ENCODE measurements at regions not wholly inside any gene's neighbourhood (a gene's known extent, or its start where the extent isn't known, plus 50 kb on each side); places are given as distances from the start of the nearest gene placed in this dataset.

DNA sequence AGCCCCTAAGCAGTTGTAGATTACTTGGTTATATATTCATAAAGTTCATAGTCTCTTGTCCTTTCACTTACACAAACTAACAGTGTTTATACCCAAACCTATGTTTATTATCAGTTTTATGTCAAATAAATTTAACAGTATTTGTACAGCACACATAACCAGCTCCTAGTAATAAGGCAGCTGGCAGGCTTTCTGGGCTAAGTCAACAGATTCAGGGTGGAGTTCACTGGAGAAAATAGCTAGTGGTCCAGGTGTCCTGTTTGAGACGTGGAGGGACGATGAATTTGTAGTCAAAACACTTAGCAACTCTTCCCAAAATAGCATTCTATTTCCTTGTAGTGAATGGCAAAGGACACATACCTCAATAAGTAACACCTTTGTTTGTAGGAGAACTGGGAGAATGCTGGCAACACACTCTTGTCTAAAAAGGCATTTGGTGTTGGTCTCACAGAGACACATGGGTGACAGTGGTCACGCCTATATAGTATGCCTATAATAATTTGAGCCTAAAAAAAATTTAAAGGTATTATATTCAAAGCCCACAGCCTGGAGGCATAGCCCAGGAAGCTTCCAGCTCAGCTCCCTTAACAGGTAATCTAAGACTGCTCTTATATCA lies 156.4 kb upstream of the CARMIL1 start:
- ChIA-PET CTCF (interaction anchor here (0.9 kb wide), 1 partner anchor 13 kb away, joined by 4 read pairs; no protein-coding TSS in a partner anchor), POLR2A (no interaction called here)
- Mint-ChIP-seq H3K4me3 (no peak overlapping the region), H3K27me3 (no peaks in the 10 kb centered on the region), H3K9me3 (ENCODE audit: low read depth) (peaks cover 4% of the 10 kb centered on the region), H3K4me1 (peaks cover 27% of the 10 kb centered on the region), H3K36me3 (ENCODE audit: low read depth) (peaks cover 58% of the 10 kb centered on the region), H3K27ac (no peak overlapping the region)
- DNase-seq (no peak), ATAC-seq (no peak)
- intact Hi-C loops (cut with DNase I, micrococcal nuclease), result no loop called here

- intact Hi-C loops (cut with DNase I, micrococcal nuclease), result no loop called here
- Mint-ChIP-seq H3K9me3 (ENCODE audit: low read depth) (peaks cover 4% of the 10 kb centered on the region), H3K27ac (no peak overlapping the region), H3K27me3 (no peaks in the 10 kb centered on the region), H3K4me1 (peaks cover 19% of the 10 kb centered on the region), H3K36me3 (ENCODE audit: low read depth) (peaks cover 57% of the 10 kb centered on the region), H3K4me3 (no peak overlapping the region)
- ChIA-PET POLR2A (no interaction called here), CTCF (interaction anchor here (0.7 kb wide), 1 partner anchor 54 kb away, joined by 4 read pairs; no protein-coding TSS in a partner anchor)
- DNase-seq (no peak), ATAC-seq (no peak)
Measured at GRCh38 chr6:25124216-25124715, 154.9 kb upstream of the CARMIL1 start.

GRCh38 chr6:25125736-25126135 lies 153.4 kb upstream of the CARMIL1 start:
- POLR2A ChIA-PET, result no interaction called here
- H3K27me3 Mint-ChIP-seq, result no peaks in the 10 kb centered on the region
- no peak overlapping the region for H3K27ac Mint-ChIP-seq
- peaks cover 69% of the 10 kb centered on the region for H3K36me3 Mint-ChIP-seq (ENCODE audit: low read depth)
- no peak overlapping the region for H3K4me3 Mint-ChIP-seq
- peaks cover 24% of the 10 kb centered on the region for H3K4me1 Mint-ChIP-seq
- CTCF ChIA-PET, result interaction anchor here (0.6 kb wide), 1 partner anchor 20 kb away, joined by 4 read pairs; no protein-coding TSS in a partner anchor
- H3K9me3 Mint-ChIP-seq (ENCODE audit: low read depth), result peaks cover 4% of the 10 kb centered on the region
- ATAC-seq (no peak), DNase-seq (no peak)
- intact Hi-C loops (cut with DNase I, micrococcal nuclease), result no loop called here

DNA sequence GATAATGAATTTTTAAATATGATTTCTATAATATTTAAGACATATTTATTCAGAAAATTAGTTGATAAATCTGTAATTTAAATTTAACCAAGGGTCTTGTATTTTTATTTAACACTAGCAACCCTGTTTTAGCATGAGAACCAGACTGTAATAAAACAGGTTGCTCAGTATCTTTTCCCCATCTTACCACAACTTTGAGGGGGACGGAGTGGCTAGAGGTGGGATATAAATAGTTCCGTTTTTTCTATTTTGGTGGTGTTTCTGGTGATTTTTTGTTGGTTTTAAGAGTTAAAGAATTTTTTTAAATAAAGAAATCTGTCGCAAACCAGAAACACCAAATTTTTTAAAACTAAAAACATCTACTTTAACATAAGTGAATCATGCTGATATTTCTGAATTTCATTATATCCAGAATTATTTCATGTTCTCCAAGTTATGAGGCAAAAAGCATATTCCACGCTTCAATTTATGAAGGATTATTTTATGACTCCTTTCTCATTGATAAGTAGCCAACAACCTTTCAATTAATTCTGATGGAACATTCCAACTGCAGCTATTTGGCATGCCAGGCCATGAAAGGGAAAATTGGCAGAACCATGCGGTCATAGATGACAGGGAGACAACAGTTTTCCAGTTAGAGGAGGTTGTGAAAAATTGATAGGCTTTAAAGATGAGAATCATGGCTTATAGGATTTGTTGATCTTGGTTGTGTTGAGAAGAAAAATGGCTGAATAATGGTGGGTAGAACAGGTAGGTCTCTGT lies 151.9 kb upstream of the CARMIL1 start:
- H3K27me3 Mint-ChIP-seq, result no peaks in the 10 kb centered on the region
- DNase-seq (no peak), ATAC-seq (no peak)
- no peak overlapping the region for H3K4me3 Mint-ChIP-seq
- H3K9me3 Mint-ChIP-seq (ENCODE audit: low read depth), result peaks cover 2% of the 10 kb centered on the region
- intact Hi-C loops (cut with DNase I, micrococcal nuclease), result no loop called here
- ChIA-PET POLR2A (no interaction called here), CTCF (interaction anchor here (0.6 kb wide), 1 partner anchor 870 kb away, joined by 3 read pairs; no protein-coding TSS in a partner anchor)
- peaks cover 67% of the 10 kb centered on the region for H3K36me3 Mint-ChIP-seq (ENCODE audit: low read depth)
- peaks cover 28% of the 10 kb centered on the region for H3K4me1 Mint-ChIP-seq
- H3K27ac Mint-ChIP-seq, result no peak overlapping the region

DNA sequence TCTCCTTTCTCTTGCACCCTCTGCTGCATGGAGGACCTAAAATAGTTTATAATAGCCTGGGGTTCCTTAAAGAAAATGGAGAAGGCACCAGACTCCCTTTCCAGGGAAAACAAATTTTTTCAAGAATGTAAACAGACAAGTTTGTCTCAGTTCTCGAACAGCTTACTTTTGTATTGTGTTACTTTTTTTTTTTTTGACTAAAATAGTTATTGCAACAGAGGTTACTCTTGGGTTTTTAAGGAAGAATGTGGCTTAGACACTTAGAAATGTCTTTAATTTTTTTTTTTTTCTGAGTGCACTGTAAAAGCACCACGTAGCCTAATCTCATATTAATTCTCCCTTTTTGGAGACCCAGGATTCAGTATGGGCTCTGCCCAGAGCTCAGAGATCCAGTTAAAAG lies 148.7 kb upstream of the CARMIL1 start:
- no peaks in the 10 kb centered on the region for H3K27me3 Mint-ChIP-seq
- H3K4me1 Mint-ChIP-seq, result peaks cover 44% of the 10 kb centered on the region
- ChIA-PET CTCF (interaction anchor here (0.7 to 1.2 kb wide), 4 partner anchors 43 to 103 kb away, joined by 3 to 6 read pairs (median 4); no protein-coding TSS in a partner anchor), POLR2A (no interaction called here)
- no peak overlapping the region for H3K27ac Mint-ChIP-seq
- ATAC-seq (no peak), DNase-seq (no peak)
- peaks cover 79% of the 10 kb centered on the region for H3K36me3 Mint-ChIP-seq (ENCODE audit: low read depth)
- peaks cover 16% of the 10 kb centered on the region for H3K9me3 Mint-ChIP-seq (ENCODE audit: low read depth)
- intact Hi-C loops (cut with DNase I, micrococcal nuclease), result loop anchor here in 1 of 2 experiments (10.0 kb wide), 1 partner anchor 784 kb away; no protein-coding TSS in a partner anchor
- H3K4me3 Mint-ChIP-seq, result no peak overlapping the region

GRCh38 chr6:25132934-25133333 lies 146.2 kb upstream of the CARMIL1 start:
- ChIA-PET CTCF (no interaction called here), POLR2A (no interaction called here)
- H3K4me1 Mint-ChIP-seq, result peaks cover 51% of the 10 kb centered on the region
- H3K9me3 Mint-ChIP-seq (ENCODE audit: low read depth), result peaks cover 18% of the 10 kb centered on the region
- no peak overlapping the region for H3K27ac Mint-ChIP-seq
- DNase-seq (no peak), ATAC-seq (no peak)
- H3K36me3 Mint-ChIP-seq (ENCODE audit: low read depth), result peaks cover 86% of the 10 kb centered on the region
- H3K27me3 Mint-ChIP-seq, result no peaks in the 10 kb centered on the region
- intact Hi-C loops (cut with DNase I, micrococcal nuclease), result loop anchor here in 1 of 2 experiments (10.0 kb wide), 1 partner anchor 782 kb away; no protein-coding TSS in a partner anchor
- H3K4me3 Mint-ChIP-seq, result peak overlapping the region; percentile 23

DNA sequence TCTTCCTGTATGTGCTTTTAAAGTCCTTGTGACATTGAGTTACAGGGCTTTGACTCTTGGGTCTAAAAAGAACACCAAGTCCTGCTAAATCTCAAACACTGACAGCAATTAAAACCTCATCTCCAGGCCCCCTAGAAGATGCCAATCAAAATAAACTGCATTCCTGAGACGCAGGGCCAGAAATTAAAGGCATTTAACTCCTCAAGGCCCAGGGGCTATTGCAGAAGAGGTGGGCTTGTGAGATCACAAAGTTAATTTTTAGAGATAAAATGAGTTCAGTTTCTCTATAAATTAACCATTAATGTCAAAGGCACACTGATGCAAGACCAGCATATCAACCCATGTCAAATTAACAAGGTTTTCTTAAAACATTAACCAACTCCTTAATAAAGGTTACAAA lies 145.6 kb upstream of the CARMIL1 start:
- Mint-ChIP-seq H3K27ac (no peak overlapping the region), H3K4me3 (no peak overlapping the region), H3K9me3 (ENCODE audit: low read depth) (peaks cover 18% of the 10 kb centered on the region), H3K4me1 (peaks cover 55% of the 10 kb centered on the region), H3K27me3 (no peaks in the 10 kb centered on the region), H3K36me3 (ENCODE audit: low read depth) (peaks cover 82% of the 10 kb centered on the region)
- ChIA-PET POLR2A (no interaction called here), CTCF (no interaction called here)
- intact Hi-C loops (cut with DNase I, micrococcal nuclease), result loop anchor here in 1 of 2 experiments (10.0 kb wide), 1 partner anchor 781 kb away; no protein-coding TSS in a partner anchor
- DNase-seq, result no peak
- no peak for ATAC-seq

- H3K9me3 Mint-ChIP-seq (ENCODE audit: low read depth), result peaks cover 17% of the 10 kb centered on the region
- H3K4me1 Mint-ChIP-seq, result peaks cover 39% of the 10 kb centered on the region
- ChIA-PET CTCF (no interaction called here), POLR2A (no interaction called here)
- DNase-seq (peak; percentile 25), ATAC-seq (no peak)
- peaks cover 56% of the 10 kb centered on the region for H3K36me3 Mint-ChIP-seq (ENCODE audit: low read depth)
- no peaks in the 10 kb centered on the region for H3K27me3 Mint-ChIP-seq
- peak overlapping the region; percentile 97 for H3K27ac Mint-ChIP-seq
- peak overlapping the region; percentile 81 for H3K4me3 Mint-ChIP-seq
- intact Hi-C loops (cut with DNase I, micrococcal nuclease), result loop anchor here (5.0 to 10.0 kb wide), 4 partner anchors 50 to 825 kb away; partner anchors contain the start of gene TRIM38 (in 1 of the 2)
Measured at GRCh38 chr6:25136854-25137253, 142.3 kb upstream of the CARMIL1 start.

DNA sequence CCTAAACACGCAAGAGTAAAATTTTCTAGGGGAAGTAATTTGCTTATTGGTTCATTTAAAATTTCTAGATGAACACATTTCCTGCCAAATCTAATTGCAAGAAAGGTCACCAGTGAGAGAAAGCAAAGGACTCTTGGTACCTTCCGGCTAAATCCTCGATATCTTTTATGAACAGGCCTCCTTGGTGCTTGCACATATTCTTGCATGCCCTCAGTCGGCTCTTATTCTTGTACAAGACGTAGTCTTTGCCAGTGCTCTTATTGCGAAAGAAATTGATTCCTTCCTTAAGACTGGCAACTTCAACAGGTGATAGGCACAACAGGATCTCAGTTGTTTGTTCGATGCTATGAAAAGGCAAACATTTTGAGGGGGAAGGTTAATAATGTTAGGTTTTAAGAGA lies 141.7 kb upstream of the CARMIL1 start:
- Mint-ChIP-seq H3K9me3 (ENCODE audit: low read depth) (peaks cover 16% of the 10 kb centered on the region), H3K4me3 (peak overlapping the region; percentile 81), H3K4me1 (peaks cover 36% of the 10 kb centered on the region), H3K27ac (peak overlapping the region; percentile 97), H3K27me3 (no peaks in the 10 kb centered on the region), H3K36me3 (ENCODE audit: low read depth) (peaks cover 52% of the 10 kb centered on the region)
- ChIA-PET POLR2A (interaction anchor here (0.5 to 1.0 kb wide), 6 partner anchors 17 to 895 kb away, joined by 3 to 6 read pairs (median 4); no protein-coding TSS in a partner anchor), CTCF (interaction anchor here (0.6 to 2.4 kb wide), 6 partner anchors 28 to 131 kb away, joined by 3 to 6 read pairs (median 4); no protein-coding TSS in a partner anchor)
- no peak for ATAC-seq
- peak; percentile 17 for DNase-seq
- intact Hi-C loops (cut with DNase I, micrococcal nuclease), result loop anchor here (5.0 to 10.0 kb wide), 4 partner anchors 50 to 825 kb away; partner anchors contain the start of gene TRIM38 (in 1 of the 2)

GRCh38 chr6:25137916-25138232 lies 141.3 kb upstream of the CARMIL1 start:
- no peak for ATAC-seq
- Mint-ChIP-seq H3K36me3 (ENCODE audit: low read depth) (peaks cover 48% of the 10 kb centered on the region), H3K27ac (peak overlapping the region; percentile 97), H3K27me3 (no peaks in the 10 kb centered on the region), H3K9me3 (ENCODE audit: low read depth) (peaks cover 14% of the 10 kb centered on the region), H3K4me3 (peak overlapping the region; percentile 81), H3K4me1 (peaks cover 35% of the 10 kb centered on the region)
- peak; percentile 78 for DNase-seq
- CTCF ChIA-PET, result interaction anchor here (0.6 to 2.4 kb wide), 7 partner anchors 28 to 142 kb away, joined by 3 to 6 read pairs (median 4); no protein-coding TSS in a partner anchor
- intact Hi-C loops (cut with DNase I, micrococcal nuclease), result loop anchor here (1.0 to 10.0 kb wide), 18 partner anchors 28 to 883 kb away; partner anchors contain the start of genes CARMIL1 (in 1 of the 2) and TRIM38 (in 1 of the 2)
- POLR2A ChIA-PET, result interaction anchor here (0.5 to 1.0 kb wide), 8 partner anchors 18 to 1434 kb away, joined by 3 to 6 read pairs (median 4); no protein-coding TSS in a partner anchor
